Pancreas (tissue), 10 donors: ENCODE measurements at regions not wholly inside any gene's neighbourhood (a gene's known extent, or its start where the extent isn't known, plus 50 kb on each side); places are given as distances from the start of the nearest gene placed in this dataset.

Experiments
- ATAC-seq, 4 donors: fragments of 200-7000 bp; cut with Tn5 transposase; one replicate each; pipeline versions ENCODE4 v1.8.0 to v1.9.1; 2020; ENCODE audit warnings: mild to moderate bottlenecking in 4 of 4, moderate library complexity in 4 of 4
- DNase-seq, 6 donors: peaks; one replicate each; pipeline ENCODE4 v3.0.0-alpha.2; 2020
- FAIRE-seq: peaks from 2 replicates; lab custom pipeline; 2012; peaks lifted over from hg19 to GRCh38; lab: Jason Lieb, UNC
- H3K27ac ChIP-seq, 4 donors: fragments of 200-600 bp; sonication (generic); 1 replicate in 3 of 4; 2 replicates in 1 of 4; pipeline versions ENCODE4 v1.5.0 to v1.8.0; 2020
- H3K27me3 ChIP-seq, 4 donors: fragments of 200-600 bp; one replicate each; pipeline ENCODE4 v1.8.0; 2021
- H3K36me3 ChIP-seq, 3 donors: fragments of 200-600 bp; sonication (generic) in 1 of 3; one replicate each; pipeline versions ENCODE4 v1.5.0 to v1.8.0; 2020 to 2021
- H3K4me1 ChIP-seq, 3 donors: fragments of 200-600 bp; one replicate each; pipeline ENCODE4 v1.8.0; 2021
- H3K4me3 ChIP-seq, 4 donors: fragments of 200-600 bp; sonication (generic) in 2 of 4; one replicate each; pipeline versions ENCODE4 v1.5.0 to v1.8.0; 2020 to 2021
- H3K9me3 ChIP-seq, 4 donors: fragments of 200-600 bp; one replicate each; pipeline ENCODE4 v1.8.0; 2021
- WGBS, 2 donors: extraction: QIAGEN DNeasy Blood & Tissue Kit; methylation state at CpG; one replicate each; pipeline ENCODE4 v1.1.7; 2013; 5-methylcytosine and 5-hydroxymethylcytosine counted together
- intact Hi-C, 3 donors: fragments of 100-400 bp; cut with DNase I; formaldehyde crosslinking; loops; one replicate each; pipeline versions ENCODE4 v1.11.1 to v1.14.2; 2022
- TF ChIP-seq, protein P1 (sequence below), 4 donors: fragments of 200-600 bp; sonication (generic) in 3 of 4; IDR thresholded peaks; one replicate each; pipeline versions ENCODE4 v1.5.0 to v1.8.0; 2021; ENCODE audit warnings: antibody characterized with exemption in 4 of 4
- donor health status: healthy with polysubstance abuse.
- donor health status: DM: no; HTN: no; CAD: no; lungs with moderate emphysema.
- donor health status: DM: no; HTN: no; CAD: no.
- donor health status: control.
- donor health status: control.
- donor health status: Bipolar disorder and iron deficiency.
- donor health status: DM: yes; HTN: yes; CAD: no.
- donor health status: DM: no; HTN: no; CAD: no.
- donor health status: DM: no; HTN: no; CAD: no.
- donor health status: DM: yes; HTN: yes; CAD: no.

- intact Hi-C loops, result no loop called here
- no peaks in the 10 kb centered on the region for H3K9me3 ChIP-seq
- TF ChIP-seq, protein P1, sequence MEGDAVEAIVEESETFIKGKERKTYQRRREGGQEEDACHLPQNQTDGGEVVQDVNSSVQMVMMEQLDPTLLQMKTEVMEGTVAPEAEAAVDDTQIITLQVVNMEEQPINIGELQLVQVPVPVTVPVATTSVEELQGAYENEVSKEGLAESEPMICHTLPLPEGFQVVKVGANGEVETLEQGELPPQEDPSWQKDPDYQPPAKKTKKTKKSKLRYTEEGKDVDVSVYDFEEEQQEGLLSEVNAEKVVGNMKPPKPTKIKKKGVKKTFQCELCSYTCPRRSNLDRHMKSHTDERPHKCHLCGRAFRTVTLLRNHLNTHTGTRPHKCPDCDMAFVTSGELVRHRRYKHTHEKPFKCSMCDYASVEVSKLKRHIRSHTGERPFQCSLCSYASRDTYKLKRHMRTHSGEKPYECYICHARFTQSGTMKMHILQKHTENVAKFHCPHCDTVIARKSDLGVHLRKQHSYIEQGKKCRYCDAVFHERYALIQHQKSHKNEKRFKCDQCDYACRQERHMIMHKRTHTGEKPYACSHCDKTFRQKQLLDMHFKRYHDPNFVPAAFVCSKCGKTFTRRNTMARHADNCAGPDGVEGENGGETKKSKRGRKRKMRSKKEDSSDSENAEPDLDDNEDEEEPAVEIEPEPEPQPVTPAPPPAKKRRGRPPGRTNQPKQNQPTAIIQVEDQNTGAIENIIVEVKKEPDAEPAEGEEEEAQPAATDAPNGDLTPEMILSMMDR (IDR thresholded peaks at IDR 0.05), result no peak
- H3K4me1 ChIP-seq, result no peaks in the 10 kb centered on the region
- no peaks in the 10 kb centered on the region for H3K27me3 ChIP-seq
- DNase-seq, result no peak
- no peak overlapping the region for H3K4me3 ChIP-seq
- no peak for FAIRE-seq
- WGBS, 2 donors, result 42 to 61% methylated on average over 1 of the region's 1 CpG
- H3K27ac ChIP-seq, result no peak overlapping the region
- H3K36me3 ChIP-seq, result no peaks in the 10 kb centered on the region
- ATAC-seq, result no peak
Observed at GRCh38 chr3:159030138-159030670, 228.3 kb downstream of the MFSD1 start.

DNA sequence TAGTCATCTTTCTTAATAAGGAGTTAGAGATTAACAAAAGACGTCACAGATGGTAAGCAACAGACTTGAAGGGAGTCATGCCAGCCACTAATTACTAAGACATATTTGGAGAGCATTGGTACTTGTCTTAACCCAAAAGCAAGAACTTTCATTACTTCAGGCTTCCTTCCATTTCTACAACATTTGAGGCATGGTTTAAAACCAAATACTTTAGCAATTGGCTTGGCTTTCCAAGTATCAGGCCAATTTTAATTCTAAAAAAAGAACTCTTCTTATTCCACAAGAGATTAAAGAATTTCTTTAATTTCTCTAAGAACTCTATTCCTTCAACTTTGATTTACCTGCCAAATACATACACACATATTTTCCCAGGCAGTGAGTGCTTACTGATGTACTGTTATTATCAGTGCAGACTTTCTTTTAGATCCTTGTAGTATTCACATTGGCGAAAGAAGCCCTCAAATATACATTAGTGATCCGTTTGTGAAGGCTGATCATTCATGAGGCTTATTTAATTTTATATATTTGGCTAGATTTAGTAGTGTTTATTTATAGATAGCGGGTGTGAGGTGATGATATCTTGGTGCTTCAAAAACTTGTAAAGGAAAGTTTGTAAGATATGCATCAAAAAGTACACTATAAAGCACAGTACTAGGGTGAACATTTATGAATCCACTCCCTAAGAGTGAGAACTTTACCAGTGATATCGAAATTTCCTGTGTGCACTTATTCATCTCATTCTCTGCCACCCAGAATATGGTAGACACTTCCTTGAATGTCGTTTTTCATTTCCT lies 229.2 kb downstream of the MFSD1 start:
- TF ChIP-seq, protein P1 (IDR thresholded peaks at IDR 0.05), result no peak
- DNase-seq (no peak), FAIRE-seq (no peak), ATAC-seq (no peak)
- H3K27ac ChIP-seq, result no peak overlapping the region
- intact Hi-C loops, result no loop called here
- H3K4me1 ChIP-seq, result no peaks in the 10 kb centered on the region
- H3K27me3 ChIP-seq, result no peaks in the 10 kb centered on the region
- whole genome bisulfite sequencing, 2 donors, result 51 to 56% methylated on average over 6 of the region's 6 CpGs
- H3K4me3 ChIP-seq, result no peak overlapping the region
- H3K9me3 ChIP-seq, result no peaks in the 10 kb centered on the region
- no peaks in the 10 kb centered on the region for H3K36me3 ChIP-seq

DNA sequence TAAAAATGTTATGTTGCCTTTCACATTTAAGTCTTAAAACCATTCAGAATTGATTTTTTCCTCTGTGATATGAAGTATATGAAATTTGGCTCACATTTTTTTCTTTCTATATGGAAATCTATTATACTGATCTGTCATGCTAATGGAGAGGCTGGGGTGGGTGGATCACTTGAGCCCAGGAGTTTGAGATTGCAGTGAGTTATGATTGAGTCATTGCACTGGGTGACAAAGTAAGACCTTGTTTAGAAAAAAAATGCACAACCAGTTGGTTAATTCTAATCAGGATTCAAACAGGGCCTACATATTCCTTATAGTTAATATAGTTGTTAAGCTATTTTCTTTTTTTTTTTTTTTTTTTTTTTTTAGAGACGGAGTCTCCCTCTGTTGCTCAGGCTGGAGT lies 230.5 kb downstream of the MFSD1 start:
- WGBS, 2 donors, result 86 to 87% methylated on average over 1 of the region's 1 CpG
- Histone ChIP-seq H3K4me1 (no peaks in the 10 kb centered on the region), H3K27ac (no peak overlapping the region), H3K4me3 (no peak overlapping the region), H3K27me3 (no peaks in the 10 kb centered on the region), H3K36me3 (no peaks in the 10 kb centered on the region), H3K9me3 (no peaks in the 10 kb centered on the region)
- DNase-seq (no peak), FAIRE-seq (no peak), ATAC-seq (no peak)
- TF ChIP-seq, protein P1 (IDR thresholded peaks at IDR 0.05), result no peak
- intact Hi-C loops, result no loop called here

DNA sequence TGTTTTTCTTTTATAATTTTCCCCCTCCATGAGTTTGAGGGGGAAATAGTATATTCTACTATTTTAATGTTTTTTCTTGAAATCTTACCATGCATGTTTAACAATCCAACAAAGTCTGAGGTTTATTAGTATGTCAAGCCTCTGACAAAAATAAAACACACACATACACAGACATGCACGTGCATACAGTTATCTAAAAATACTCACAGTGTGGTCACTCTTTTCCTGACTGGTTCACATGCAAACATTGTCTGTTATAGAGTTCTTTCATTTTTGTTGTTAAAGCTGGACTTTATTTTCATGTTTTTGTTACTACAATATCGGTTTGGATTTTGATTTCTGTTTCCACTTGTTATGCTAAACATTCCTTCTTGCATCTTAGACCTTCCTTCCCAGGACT lies 236.6 kb downstream of the MFSD1 start:
- 34 to 50% methylated on average over 2 of the region's 2 CpGs for WGBS, 2 donors
- TF ChIP-seq, protein P1 (IDR thresholded peaks at IDR 0.05), result no peak
- Histone ChIP-seq H3K4me1 (no peaks in the 10 kb centered on the region), H3K9me3 (no peaks in the 10 kb centered on the region), H3K27me3 (no peaks in the 10 kb centered on the region), H3K36me3 (no peaks in the 10 kb centered on the region), H3K27ac (no peak overlapping the region), H3K4me3 (no peak overlapping the region)
- no peak for FAIRE-seq
- intact Hi-C loops, result no loop called here
- ATAC-seq, result no peak
- no peak for DNase-seq

GRCh38 chr3:159039286-159039685 lies 237.4 kb downstream of the MFSD1 start:
- Histone ChIP-seq H3K4me3 (no peak overlapping the region), H3K27ac (no peak overlapping the region), H3K9me3 (no peaks in the 10 kb centered on the region), H3K36me3 (no peaks in the 10 kb centered on the region), H3K27me3 (no peaks in the 10 kb centered on the region), H3K4me1 (no peaks in the 10 kb centered on the region)
- WGBS, 2 donors, result 53 to 54% methylated on average over 2 of the region's 2 CpGs
- intact Hi-C loops, result no loop called here
- ATAC-seq (no peak), FAIRE-seq (no peak), DNase-seq (no peak)
- TF ChIP-seq, protein P1 (IDR thresholded peaks at IDR 0.05), result no peak
